ENCODE measurements at regions not wholly inside any gene's neighbourhood (a gene's known extent, or its start where the extent isn't known, plus 50 kb on each side); places are given as distances from the start of the nearest gene placed in this dataset.

DNA sequence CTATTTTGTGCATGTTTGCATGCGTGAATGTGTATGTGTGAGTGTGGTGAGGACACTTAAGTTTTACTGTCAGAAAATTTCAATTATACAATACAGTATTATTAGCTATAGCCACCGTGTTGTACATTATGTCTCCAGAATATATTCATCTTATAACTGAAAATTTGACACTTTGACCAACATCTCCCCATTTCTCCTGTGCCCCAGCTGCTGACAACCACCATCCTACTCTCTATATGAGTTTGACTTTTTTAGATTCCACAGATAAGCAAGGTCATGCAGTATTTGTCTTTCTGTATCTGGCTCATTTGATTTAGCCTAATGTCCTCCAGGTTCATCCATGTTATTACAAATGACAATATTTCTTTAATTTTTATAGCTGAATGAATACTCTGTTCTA is 195.0 kb downstream of the GPR37 start:
- Histone ChIP-seq H3K79me2 (ENCODE audit: insufficient read depth, low read length) (no peaks in the 10 kb centered on the region), H4K20me1 (ENCODE audit: insufficient read depth, low read length) (no peaks in the 10 kb centered on the region), H3K4me2 (ENCODE audit: low read depth, low read length) (no peak overlapping the region), H3K27me3 (ENCODE audit: control insufficient read depth in 1 of 2, insufficient read depth in 2 of 2, low read length in 2 of 2) (no peaks in the 10 kb centered on the region), H3K36me3 (replicated peaks in 1 of 2; ENCODE audit: control insufficient read depth in 1 of 2, insufficient read depth in 2 of 2, low read length in 2 of 2) (no peaks in the 10 kb centered on the region), H3K4me1 (ENCODE audit: insufficient read depth, low read length) (no peaks in the 10 kb centered on the region), H2AFZ (ENCODE audit: low read length) (no peak overlapping the region), H3K9me3 (ENCODE audit: low read length) (no peaks in the 10 kb centered on the region), H3K9ac (ENCODE audit: insufficient read depth, low read depth, low read length) (no peak overlapping the region), H3K27ac (ENCODE audit: extremely low read length, insufficient read depth, low read length) (no peak overlapping the region), H3K4me3 (replicated peaks in 1 of 3; ENCODE audit: insufficient read depth in 1 of 3, low read depth in 2 of 3, low read length in 3 of 3) (no peak overlapping the region)
- DNase-seq (ENCODE audit: low spot score) (no peak), FAIRE-seq (no peak), ATAC-seq (no peak)
- intact Hi-C loops (cut with micrococcal nuclease; ENCODE audit: unreplicated experiment): no loop called here
- in situ Hi-C loops (cut with HindIII; ENCODE audit: extremely low pct_ligation_motif_present, low pct_unique_long_range_greater_than_20kb): no loop called here
- WGBS (ENCODE audit: low lambda C conversion rate): 0% methylated on average over 2 of the region's 2 CpGs
- no TSS peak for BruUV-seq (replicated peaks)
- ChIA-PET CTCF (ENCODE audit: low intra/inter-chr PET ratio, low total read pairs) (no interaction called here), POLR2A (no interaction called here)
- no peak for TF ChIP-seq FOXO1 (CRISPR knock-in tag; IDR thresholded peaks at IDR 0.05)

DNA sequence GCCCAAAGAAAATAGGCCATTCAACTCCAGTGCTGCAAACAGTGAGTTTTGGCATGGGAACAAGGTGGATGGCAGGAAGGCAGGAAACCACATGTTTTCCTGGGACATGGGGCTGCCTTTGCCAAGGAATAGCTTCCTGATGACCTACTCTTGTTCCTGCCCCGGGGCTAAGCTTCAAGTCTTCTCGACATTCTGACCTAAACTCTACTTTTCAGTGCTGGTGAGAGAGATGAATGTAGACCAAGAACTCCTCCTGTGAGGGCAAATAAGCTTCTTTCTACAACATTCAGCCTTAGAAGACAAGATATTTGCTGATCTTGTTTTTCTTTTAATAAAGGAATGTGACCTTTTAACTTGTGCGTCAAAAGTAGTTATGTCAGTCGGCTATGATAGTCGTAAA is 199.0 kb downstream of the GPR37 start:
- BruUV-seq (replicated peaks): no TSS peak
- ChIA-PET CTCF (ENCODE audit: low intra/inter-chr PET ratio, low total read pairs) (no interaction called here), POLR2A (no interaction called here)
- Histone ChIP-seq H4K20me1 (ENCODE audit: insufficient read depth, low read length) (no peaks in the 10 kb centered on the region), H3K4me1 (ENCODE audit: insufficient read depth, low read length) (no peaks in the 10 kb centered on the region), H3K79me2 (ENCODE audit: insufficient read depth, low read length) (no peaks in the 10 kb centered on the region), H3K36me3 (replicated peaks in 1 of 2; ENCODE audit: control insufficient read depth in 1 of 2, insufficient read depth in 2 of 2, low read length in 2 of 2) (no peaks in the 10 kb centered on the region), H3K9ac (ENCODE audit: insufficient read depth, low read depth, low read length) (no peak overlapping the region), H2AFZ (ENCODE audit: low read length) (no peak overlapping the region), H3K9me3 (ENCODE audit: low read length) (no peaks in the 10 kb centered on the region), H3K27me3 (ENCODE audit: control insufficient read depth in 1 of 2, insufficient read depth in 2 of 2, low read length in 2 of 2) (no peaks in the 10 kb centered on the region), H3K4me3 (replicated peaks in 1 of 3; ENCODE audit: insufficient read depth in 1 of 3, low read depth in 2 of 3, low read length in 3 of 3) (no peak overlapping the region), H3K27ac (ENCODE audit: extremely low read length, insufficient read depth, low read length) (no peak overlapping the region), H3K4me2 (ENCODE audit: low read depth, low read length) (no peak overlapping the region)
- FAIRE-seq: no peak
- WGBS (ENCODE audit: low lambda C conversion rate): under 1% methylated on average over 5 of the region's 5 CpGs
- intact Hi-C loops (cut with micrococcal nuclease; ENCODE audit: unreplicated experiment): no loop called here
- in situ Hi-C loops (cut with HindIII; ENCODE audit: extremely low pct_ligation_motif_present, low pct_unique_long_range_greater_than_20kb): no loop called here
- no peak for DNase-seq (ENCODE audit: low spot score)
- TF ChIP-seq ZNF891 (CRISPR knock-in tag; IDR thresholded peaks at IDR 0.05): no peak
- ATAC-seq: no peak

DNA sequence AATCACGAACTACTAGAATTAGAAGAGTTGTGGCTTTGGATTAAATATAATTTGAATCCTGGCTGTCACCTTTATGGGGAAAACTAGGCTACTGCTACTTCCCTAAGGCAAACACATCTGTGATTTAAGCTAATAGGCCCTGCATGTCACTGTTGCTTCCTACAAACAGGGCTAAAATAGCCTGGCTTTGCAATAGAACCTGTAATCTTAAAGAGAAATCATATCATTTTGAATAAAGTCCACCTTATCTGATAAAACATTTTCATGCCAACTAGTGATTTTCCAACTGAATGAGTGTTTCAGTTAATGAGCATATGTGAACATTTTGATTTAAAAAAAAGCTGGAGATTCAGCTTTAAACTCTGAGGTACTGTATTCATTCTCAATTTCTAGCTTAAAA is 208.0 kb downstream of the GPR37 start:
- Histone ChIP-seq H3K4me1 (ENCODE audit: insufficient read depth, low read length) (no peaks in the 10 kb centered on the region), H3K36me3 (replicated peaks in 1 of 2; ENCODE audit: control insufficient read depth in 1 of 2, insufficient read depth in 2 of 2, low read length in 2 of 2) (no peaks in the 10 kb centered on the region), H4K20me1 (ENCODE audit: insufficient read depth, low read length) (no peaks in the 10 kb centered on the region), H3K9ac (ENCODE audit: insufficient read depth, low read depth, low read length) (no peak overlapping the region), H3K4me3 (replicated peaks in 1 of 3; ENCODE audit: insufficient read depth in 1 of 3, low read depth in 2 of 3, low read length in 3 of 3) (no peak overlapping the region), H3K4me2 (ENCODE audit: low read depth, low read length) (no peak overlapping the region), H2AFZ (ENCODE audit: low read length) (no peak overlapping the region), H3K27ac (ENCODE audit: extremely low read length, insufficient read depth, low read length) (no peak overlapping the region), H3K9me3 (ENCODE audit: low read length) (no peaks in the 10 kb centered on the region), H3K27me3 (ENCODE audit: control insufficient read depth in 1 of 2, insufficient read depth in 2 of 2, low read length in 2 of 2) (no peaks in the 10 kb centered on the region), H3K79me2 (ENCODE audit: insufficient read depth, low read length) (no peaks in the 10 kb centered on the region)
- intact Hi-C loops (cut with micrococcal nuclease; ENCODE audit: unreplicated experiment): no loop called here
- in situ Hi-C loops (cut with HindIII; ENCODE audit: extremely low pct_ligation_motif_present, low pct_unique_long_range_greater_than_20kb): no loop called here
- BruUV-seq (replicated peaks): no TSS peak
- FAIRE-seq (no peak), DNase-seq (ENCODE audit: low spot score) (no peak), ATAC-seq (no peak)
- TF ChIP-seq SOX6 (IDR thresholded peaks at IDR 0.05) (no peak), SOX6 (CRISPR knock-in tag; IDR thresholded peaks at IDR 0.05) (no peak), HIVEP1 (CRISPR knock-in tag; IDR thresholded peaks at IDR 0.05) (no peak), NR1H2 (CRISPR knock-in tag; IDR thresholded peaks at IDR 0.05; ENCODE audit: borderline replicate concordance, low read depth) (no peak), NR2F2 (IDR thresholded peaks at IDR 0.05; ENCODE audit: borderline replicate concordance, low read depth) (no peak), MIER2 (CRISPR knock-in tag; IDR thresholded peaks at IDR 0.05) (no peak), HOXD1 (CRISPR knock-in tag; IDR thresholded peaks at IDR 0.05) (no peak), SP4 (CRISPR knock-in tag; IDR thresholded peaks at IDR 0.05) (no peak)
- POLR2A ChIA-PET: no interaction called here
- WGBS (ENCODE audit: low lambda C conversion rate): 0% methylated on average over 1 of the region's 1 CpG
- CTCF ChIA-PET (ENCODE audit: low intra/inter-chr PET ratio, low total read pairs): no interaction called here
